ENCODE measurements at regions not wholly inside any gene's neighbourhood (a gene's known extent, or its start where the extent isn't known, plus 50 kb on each side); places are given as distances from the start of the nearest gene placed in this dataset.

GRCh38 chr10:106405141-106405540, 759.4 kb downstream of the SORCS1 start (continued):
- TF ChIP-seq, protein P1, sequence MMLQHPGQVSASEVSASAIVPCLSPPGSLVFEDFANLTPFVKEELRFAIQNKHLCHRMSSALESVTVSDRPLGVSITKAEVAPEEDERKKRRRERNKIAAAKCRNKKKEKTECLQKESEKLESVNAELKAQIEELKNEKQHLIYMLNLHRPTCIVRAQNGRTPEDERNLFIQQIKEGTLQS (IDR thresholded peaks at IDR 0.05; ENCODE audit: insufficient read depth, low read depth, low read length) = no peak
- no peak for TF ChIP-seq KDM4A (IDR thresholded peaks at IDR 0.05; ENCODE audit: low read depth, low read length, severe bottlenecking)
